ENCODE measurements at regions not wholly inside any gene's neighbourhood (a gene's known extent, or its start where the extent isn't known, plus 50 kb on each side); places are given as distances from the start of the nearest gene placed in this dataset.

- ChIA-PET CTCF (interaction anchor here (0.6 to 1.8 kb wide), 7 partner anchors 10 to 246 kb away, joined by 3 to 6 read pairs (median 3); partner anchors contain the start of gene KCNJ2), POLR2A (no interaction called here)
- no peak for TF ChIP-seq POLR2AphosphoS5 (IDR thresholded peaks at IDR 0.05; ENCODE audit: insufficient read depth, low read depth, low read length)
- TF ChIP-seq MAX (IDR thresholded peaks at IDR 0.05; ENCODE audit: insufficient read depth, insufficient read length) = no peak
- TF ChIP-seq CTCF (IDR thresholded peaks at IDR 0.05; ENCODE audit: extremely low read depth in 1 of 2, insufficient read depth in 1 of 2, low read depth in 1 of 2, low read length in 2 of 2) = no peak
- no peak for TF ChIP-seq EZH2 (IDR thresholded peaks at IDR 0.05; ENCODE audit: borderline replicate concordance, low read depth, low read length, severe bottlenecking)
- TF ChIP-seq POLR2A (IDR thresholded peaks at IDR 0.05; ENCODE audit: low read depth, low read length) = no peak
- TF ChIP-seq GATA2 (IDR thresholded peaks at IDR 0.05; ENCODE audit: insufficient read depth, insufficient read length, low read depth, low read length) = no peak
- Histone ChIP-seq H3K4me2 (ENCODE audit: insufficient read depth, low read length) (no peak overlapping the region), H4K20me1 (replicated peaks; ENCODE audit: control insufficient read depth, extremely low read depth, insufficient read depth, low read length) (no peaks in the 10 kb centered on the region), H3K36me3 (ENCODE audit: control insufficient read depth in 2 of 2, extremely low read depth in 1 of 2, insufficient read depth in 2 of 2, low read length in 2 of 2) (no peaks in the 10 kb centered on the region), H3K4me3 (replicated peaks in 1 of 3; ENCODE audit: insufficient read depth in 1 of 3, low read depth in 1 of 3, low read length in 3 of 3) (no peak overlapping the region), H3K79me2 (ENCODE audit: control insufficient read depth, insufficient read depth, low read length) (no peaks in the 10 kb centered on the region), H3K27ac (ENCODE audit: insufficient read depth, low read depth, low read length) (no peak overlapping the region), H3K9me3 (replicated peaks; ENCODE audit: control insufficient read depth, insufficient read depth, low read length) (no peaks in the 10 kb centered on the region), H2AFZ (ENCODE audit: low read depth, low read length) (no peak overlapping the region), H3K9ac (replicated peaks; ENCODE audit: extremely low read depth, insufficient read depth, low read length) (no peak overlapping the region), H3K9me1 (replicated peaks; ENCODE audit: control insufficient read depth, extremely low read depth, insufficient read depth, low read length) (no peaks in the 10 kb centered on the region), H3K4me1 (ENCODE audit: control insufficient read depth, extremely low read depth, insufficient read depth, low read length) (no peaks in the 10 kb centered on the region), H3K27me3 (ENCODE audit: control insufficient read depth in 2 of 2, insufficient read depth in 2 of 2, low read length in 2 of 2) (no peaks in the 10 kb centered on the region)
- no TSS peak for BruUV-seq (replicated peaks)
- DNase-seq (ENCODE audit: low read depth, low spot score) (peak; percentile 34), FAIRE-seq (peak; percentile 57)
- dilution Hi-C loops (cut with MboI; ENCODE audit: extremely low pct_ligation_motif_present, low sequenced_read_pairs) (no loop called here), intact Hi-C loops (cut with micrococcal nuclease) (loop anchor here (5.0 kb wide), 2 partner anchors 56 to 246 kb away; no protein-coding TSS in a partner anchor)
These were observed 206.8 kb downstream of the KCNJ2 start for GRCh38 chr17:70375813-70376770.

Data from endothelial cell of umbilical vein (primary cell).